ENCODE measurements at regions not wholly inside any gene's neighbourhood (a gene's known extent, or its start where the extent isn't known, plus 50 kb on each side); places are given as distances from the start of the nearest gene placed in this dataset.

GRCh38 chr3:16079519-16079918 lies 95.0 kb upstream of the GALNT15 start:
- H3K27ac Mint-ChIP-seq: no peak overlapping the region
- H3K36me3 Mint-ChIP-seq (ENCODE audit: low read depth): no peaks in the 10 kb centered on the region
- no peak for DNase-seq
- H3K9me3 Mint-ChIP-seq: peaks cover 72% of the 10 kb centered on the region
- H3K4me1 Mint-ChIP-seq: no peaks in the 10 kb centered on the region
- no peaks in the 10 kb centered on the region for H3K27me3 ChIP-seq (ENCODE audit: control insufficient read depth, insufficient read depth, low read length, poor library complexity, severe bottlenecking)
- no peak overlapping the region for H3K9ac ChIP-seq (ENCODE audit: extremely low read depth, low read length, poor library complexity, severe bottlenecking)
- peaks cover 45% of the 10 kb centered on the region for H3K9me3 ChIP-seq (ENCODE audit: control insufficient read depth, low read length)
- H3K36me3 ChIP-seq (ENCODE audit: control insufficient read depth, insufficient read depth, low read length): no peaks in the 10 kb centered on the region
- H3K4me1 ChIP-seq (ENCODE audit: control insufficient read depth, insufficient read depth, low read length): no peaks in the 10 kb centered on the region
- H3K4me3 Mint-ChIP-seq: no peak overlapping the region
- peaks cover 2% of the 10 kb centered on the region for H3K27me3 Mint-ChIP-seq (ENCODE audit: insufficient read depth)
- 80 to 90% methylated on average over 1 to 2 of the region's 2 CpGs for WGBS, 2 experiments (ENCODE audit: insufficient coverage in 1 of 2, insufficient read length in 1 of 2)
- TF ChIP-seq CTCF (conservative IDR thresholded peaks at IDR 0.05): no peak
- no peak overlapping the region for H3K27ac ChIP-seq (ENCODE audit: low read depth, low read length)
- no peak overlapping the region for H3K4me3 ChIP-seq (ENCODE audit: low read length)

GRCh38 chr3:16081661-16082060 lies 92.8 kb upstream of the GALNT15 start:
- Histone ChIP-seq H3K9ac (ENCODE audit: extremely low read depth, low read length, poor library complexity, severe bottlenecking) (no peak overlapping the region), H3K36me3 (ENCODE audit: control insufficient read depth, insufficient read depth, low read length) (no peaks in the 10 kb centered on the region), H3K9me3 (ENCODE audit: control insufficient read depth, low read length) (peaks cover 45% of the 10 kb centered on the region), H3K4me3 (ENCODE audit: low read length) (no peak overlapping the region), H3K27ac (ENCODE audit: low read depth, low read length) (no peak overlapping the region), H3K27me3 (ENCODE audit: control insufficient read depth, insufficient read depth, low read length, poor library complexity, severe bottlenecking) (no peaks in the 10 kb centered on the region), H3K4me1 (ENCODE audit: control insufficient read depth, insufficient read depth, low read length) (no peaks in the 10 kb centered on the region)
- Mint-ChIP-seq H3K27ac (no peak overlapping the region), H3K4me1 (no peaks in the 10 kb centered on the region), H3K36me3 (ENCODE audit: low read depth) (no peaks in the 10 kb centered on the region), H3K27me3 (ENCODE audit: insufficient read depth) (peaks cover 3% of the 10 kb centered on the region), H3K9me3 (peaks cover 74% of the 10 kb centered on the region), H3K4me3 (no peak overlapping the region)
- TF ChIP-seq CTCF (conservative IDR thresholded peaks at IDR 0.05): no peak
- no peak for DNase-seq
- 74 to 80% methylated on average over 1 to 3 of the region's 3 CpGs for WGBS, 2 experiments (ENCODE audit: insufficient coverage in 1 of 2, insufficient read length in 1 of 2)

GRCh38 chr3:16084887-16085286 lies 89.6 kb upstream of the GALNT15 start:
- Mint-ChIP-seq H3K36me3 (ENCODE audit: low read depth) (no peaks in the 10 kb centered on the region), H3K9me3 (peaks cover 48% of the 10 kb centered on the region), H3K4me3 (no peak overlapping the region), H3K27ac (no peak overlapping the region), H3K4me1 (no peaks in the 10 kb centered on the region), H3K27me3 (ENCODE audit: insufficient read depth) (peaks cover 3% of the 10 kb centered on the region)
- H3K27me3 ChIP-seq (ENCODE audit: control insufficient read depth, insufficient read depth, low read length, poor library complexity, severe bottlenecking): peaks cover 12% of the 10 kb centered on the region
- 83 to 92% methylated on average over 1 to 2 of the region's 4 CpGs for WGBS, 2 experiments (ENCODE audit: insufficient coverage in 1 of 2, insufficient read length in 1 of 2)
- DNase-seq: no peak
- no peaks in the 10 kb centered on the region for H3K36me3 ChIP-seq (ENCODE audit: control insufficient read depth, insufficient read depth, low read length)
- no peak for TF ChIP-seq CTCF (conservative IDR thresholded peaks at IDR 0.05)
- H3K4me3 ChIP-seq (ENCODE audit: low read length): no peak overlapping the region
- H3K4me1 ChIP-seq (ENCODE audit: control insufficient read depth, insufficient read depth, low read length): no peaks in the 10 kb centered on the region
- no peak overlapping the region for H3K9ac ChIP-seq (ENCODE audit: extremely low read depth, low read length, poor library complexity, severe bottlenecking)
- no peak overlapping the region for H3K27ac ChIP-seq (ENCODE audit: low read depth, low read length)
- peaks cover 29% of the 10 kb centered on the region for H3K9me3 ChIP-seq (ENCODE audit: control insufficient read depth, low read length)

All from endodermal cell (in vitro differentiated cells).